Mammary epithelial cell (primary cell): ENCODE measurements at regions not wholly inside any gene's neighbourhood (a gene's known extent, or its start where the extent isn't known, plus 50 kb on each side); places are given as distances from the start of the nearest gene placed in this dataset.

Source experiments
- CTCF ChIP-seq, 2 donors: IDR thresholded peaks in 1 of 2; conservative IDR thresholded peaks in 1 of 2; 2 replicates each; pipeline ENCODE4 v1.5.1; 2011 to 2012; ENCODE audit warnings: inconsistent platforms in 2 of 2, low read length in 2 of 2, mild to moderate bottlenecking in 2 of 2, control low read depth in 1 of 2, low read depth in 1 of 2; ENCODE audit not compliant: insufficient read depth in 1 of 2; ENCODE audit errors: extremely low read depth in 1 of 2
- EZH2 ChIP-seq: IDR thresholded peaks from 2 replicates; pipeline ENCODE4 v1.6.1; 2012; ENCODE audit warnings: low read length, inconsistent platforms, borderline replicate concordance

- TF ChIP-seq CTCF (conservative IDR thresholded peaks at IDR 0.05 in 1 of 2, IDR thresholded peaks at IDR 0.05 in 1 of 2; ENCODE audit: extremely low read depth in 1 of 2, insufficient read depth in 1 of 2, low read depth in 1 of 2, low read length in 2 of 2) (no peak), EZH2 (no peak)
Measured at GRCh38 chr3:63768386-63768785, 50.7 kb upstream of the C3orf49 start.
